LoVo (cell line): ENCODE measurements at regions not wholly inside any gene's neighbourhood (a gene's known extent, or its start where the extent isn't known, plus 50 kb on each side); places are given as distances from the start of the nearest gene placed in this dataset.

ENCODE experiments used
- DNase-seq: peaks from one replicate; pipeline ENCODE4 v3.0.0-alpha.2; 2016; ENCODE audit warnings: low spot score

GRCh38 chr1:5333291-5333690 is 658.9 kb downstream of the NPHP4 start:
- peak; percentile 23 for DNase-seq

- DNase-seq, result no peak
Observed at GRCh38 chr1:5331101-5331500, 661.1 kb downstream of the NPHP4 start.

DNA sequence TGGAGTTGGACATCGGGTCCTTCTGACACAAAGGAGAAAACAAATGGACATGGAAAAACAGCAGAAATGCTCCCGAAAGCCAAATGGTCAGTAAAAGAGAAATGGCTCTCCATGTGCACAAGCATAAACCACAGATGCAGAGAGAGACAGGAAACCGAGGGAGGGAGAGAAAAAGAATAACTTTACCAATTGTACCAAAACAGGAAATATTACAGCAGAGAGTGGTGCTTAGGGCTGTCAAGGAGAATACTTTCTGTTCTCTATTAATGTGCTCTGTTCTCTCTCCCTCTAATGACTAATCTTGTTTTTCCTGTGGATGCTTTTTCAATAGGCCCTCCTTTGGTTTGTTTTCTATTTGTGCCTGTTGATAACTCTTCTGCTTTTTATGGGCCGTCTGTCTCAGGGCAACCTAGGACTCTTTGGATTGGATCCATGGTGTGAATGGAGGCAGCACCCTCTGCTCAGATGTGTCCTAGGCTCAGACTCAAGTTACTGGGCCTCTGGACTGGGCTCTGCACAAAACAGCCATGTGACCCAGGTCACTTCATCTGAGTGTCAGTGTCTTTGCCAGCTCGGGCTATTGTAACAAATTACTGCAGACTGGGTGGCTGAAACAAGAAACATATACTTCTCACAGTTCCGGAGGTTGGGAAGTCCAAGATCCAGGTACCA is 663.0 kb downstream of the NPHP4 start:
- DNase-seq, result no peak

- DNase-seq, result no peak
Observed at GRCh38 chr1:5324883-5325282, 667.3 kb downstream of the NPHP4 start.

DNA sequence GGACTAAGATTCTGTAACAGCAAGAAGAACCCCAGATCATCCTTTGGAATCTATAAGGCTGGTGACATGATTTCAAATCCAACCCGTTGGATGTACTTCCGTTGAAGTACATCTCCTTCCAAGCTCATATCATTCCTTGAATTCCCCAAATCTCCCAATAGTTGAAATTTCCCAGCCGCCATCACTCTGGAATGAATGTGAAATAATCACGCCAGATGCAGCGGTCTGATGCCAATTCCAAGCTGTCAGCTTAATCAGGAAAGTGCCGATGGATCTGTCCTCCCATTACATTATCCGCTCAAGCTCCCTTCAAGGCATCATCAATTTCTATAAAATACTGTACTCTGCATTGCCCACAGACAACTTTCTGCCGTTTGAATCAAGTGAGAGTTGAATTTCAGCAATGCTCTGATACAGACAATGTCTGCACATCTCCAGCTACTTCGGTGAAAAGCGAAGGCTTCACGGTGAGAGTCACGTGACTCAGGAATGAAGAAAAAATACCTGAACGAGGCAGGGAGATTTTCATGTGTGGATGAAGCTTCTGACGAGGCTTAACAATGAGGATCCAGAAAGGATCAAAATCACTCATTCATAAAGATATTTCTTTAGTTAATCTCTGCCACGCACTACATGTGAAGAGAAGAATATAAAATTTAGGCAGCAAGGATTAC is 663.9 kb downstream of the AJAP1 start:
- no peak for DNase-seq

- no peak for DNase-seq
Observed at GRCh38 chr1:5317391-5317790, 663.0 kb downstream of the AJAP1 start.

GRCh38 chr1:5312862-5313261 is 658.5 kb downstream of the AJAP1 start:
- DNase-seq, result no peak

DNA sequence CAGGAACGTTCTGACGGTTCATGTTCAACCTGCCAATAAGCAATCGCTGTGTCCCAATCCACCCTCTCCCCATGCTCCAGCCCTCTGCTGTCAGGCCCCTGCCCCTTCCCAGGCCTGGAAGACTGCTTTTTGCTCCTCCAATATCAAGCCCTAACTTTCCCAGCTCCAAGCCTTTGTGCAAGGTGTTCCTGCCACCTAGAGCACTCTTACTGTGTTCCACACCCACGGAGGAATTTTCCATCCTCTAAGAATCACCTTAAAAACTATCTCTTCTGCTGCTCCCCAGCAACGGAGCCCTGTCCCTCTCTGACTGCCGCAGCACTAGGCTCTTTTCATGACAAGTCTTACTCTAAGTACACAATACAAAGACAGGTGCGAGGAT is 657.9 kb downstream of the AJAP1 start:
- no peak for DNase-seq

GRCh38 chr1:5311634-5312292 is 657.4 kb downstream of the AJAP1 start:
- no peak for DNase-seq

DNA sequence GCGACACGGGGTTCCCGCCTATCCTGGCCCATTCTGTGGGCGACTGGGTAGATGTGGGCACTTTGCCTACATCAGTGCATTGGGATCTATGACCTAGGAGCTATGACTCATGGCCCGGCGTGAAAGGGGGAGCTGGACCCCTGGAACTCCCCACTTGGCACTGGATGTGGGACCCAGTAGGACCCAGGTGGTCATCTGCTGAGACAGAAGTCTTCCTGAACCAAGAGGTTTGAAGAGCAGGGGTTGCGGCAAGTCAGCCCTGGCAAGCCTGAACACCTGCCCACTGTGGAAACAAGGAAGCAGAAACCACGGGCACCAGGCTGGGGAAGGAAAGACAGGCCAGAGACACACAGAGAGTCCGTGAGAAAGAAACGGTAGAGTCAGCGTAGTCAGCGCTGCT is 656.7 kb downstream of the AJAP1 start:
- no peak for DNase-seq

GRCh38 chr1:5308249-5308648 is 653.8 kb downstream of the AJAP1 start:
- DNase-seq, result no peak

DNA sequence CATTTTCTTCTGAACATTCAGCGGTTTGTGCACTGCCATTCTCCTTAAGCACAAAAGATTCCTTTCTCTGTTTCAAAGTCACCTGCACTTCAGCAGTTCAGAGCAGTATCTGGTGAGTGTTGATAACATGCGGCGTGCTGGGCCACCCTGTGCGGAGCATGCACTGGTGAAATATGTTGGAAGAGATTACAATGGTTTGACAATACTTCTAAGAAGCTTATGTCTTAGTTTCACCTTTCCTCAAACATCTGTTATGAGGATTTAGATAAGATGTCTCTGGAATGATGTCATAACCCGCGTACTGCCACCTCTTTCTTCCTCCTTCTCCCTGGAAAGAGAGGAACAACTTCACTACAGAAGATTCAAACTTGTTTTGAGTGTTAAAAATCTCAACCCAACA is 650.3 kb downstream of the AJAP1 start:
- DNase-seq, result no peak

DNA sequence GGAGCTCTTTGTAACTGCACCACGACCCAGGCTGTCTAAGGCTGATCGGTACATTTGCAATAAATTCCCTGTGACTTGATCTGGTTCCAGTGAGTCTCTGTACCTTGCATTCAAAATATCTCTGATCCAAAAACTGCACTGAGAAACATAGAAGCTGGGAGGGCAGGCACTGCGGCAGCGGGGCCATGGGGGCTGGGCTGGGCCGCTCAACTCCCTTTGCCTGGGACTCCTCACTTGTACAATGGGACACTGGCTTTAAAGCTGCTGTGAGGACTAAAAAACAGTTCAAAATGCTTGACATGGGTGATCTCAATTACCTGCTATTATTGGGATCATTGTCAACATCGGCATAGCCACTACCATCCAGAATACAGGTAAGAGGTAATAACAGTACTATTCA is 644.0 kb downstream of the AJAP1 start:
- DNase-seq, result no peak

DNA sequence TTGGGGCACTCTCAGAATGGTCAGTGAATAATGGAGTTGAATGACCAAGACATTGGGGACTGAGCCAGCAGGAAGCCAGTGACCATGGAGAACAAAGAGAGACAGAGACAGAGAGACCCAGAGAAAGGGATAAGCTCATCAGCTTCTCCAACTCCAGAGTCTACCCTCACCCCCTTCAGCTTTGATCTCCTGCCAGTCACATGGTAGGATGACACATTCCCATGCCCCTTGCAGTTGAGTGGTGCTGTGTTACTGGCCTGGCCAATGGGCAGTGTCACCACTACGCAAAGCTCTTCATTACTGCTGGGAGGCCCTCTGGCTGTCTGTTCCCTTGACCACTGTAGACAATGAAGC is 643.5 kb downstream of the AJAP1 start:
- DNase-seq, result no peak

DNA sequence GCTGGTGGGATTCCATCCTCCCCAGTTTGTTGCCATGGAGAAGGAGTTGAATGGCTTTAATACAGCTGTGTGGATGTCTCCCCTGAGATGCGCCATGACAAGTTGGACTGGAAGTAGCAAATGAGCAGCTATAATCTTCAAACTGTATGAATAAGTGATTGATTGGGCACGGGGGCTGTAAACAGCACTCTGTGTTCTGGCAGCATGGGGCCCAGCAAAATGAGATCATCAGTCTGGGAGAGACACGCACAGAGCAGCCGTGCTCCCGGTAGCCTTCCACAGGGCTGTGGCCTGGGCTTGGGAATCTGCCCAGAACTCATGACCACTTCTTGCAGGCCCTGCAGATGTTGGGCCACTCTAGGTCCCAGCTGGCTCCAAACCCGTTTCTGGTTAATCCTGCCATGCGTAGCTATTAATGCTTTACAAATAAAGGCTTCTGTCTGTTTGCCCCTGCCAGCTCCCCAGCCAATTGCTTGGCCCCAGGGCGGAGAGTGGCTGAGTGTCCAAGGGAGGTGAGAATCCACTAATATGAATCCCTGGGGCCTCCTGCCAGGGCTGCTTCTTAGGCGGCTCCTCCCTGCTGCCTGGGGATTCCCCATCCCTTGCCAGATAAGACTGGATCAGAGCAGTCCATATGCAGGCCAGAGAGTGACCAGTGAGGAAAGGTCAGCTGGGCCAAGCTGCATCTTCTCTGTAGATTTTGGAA is 642.9 kb downstream of the AJAP1 start:
- DNase-seq, result no peak

- DNase-seq, result no peak
Observed at GRCh38 chr1:5296557-5297179, 642.3 kb downstream of the AJAP1 start.

- DNase-seq, result no peak
Observed at GRCh38 chr1:5296095-5296494, 641.7 kb downstream of the AJAP1 start.

DNA sequence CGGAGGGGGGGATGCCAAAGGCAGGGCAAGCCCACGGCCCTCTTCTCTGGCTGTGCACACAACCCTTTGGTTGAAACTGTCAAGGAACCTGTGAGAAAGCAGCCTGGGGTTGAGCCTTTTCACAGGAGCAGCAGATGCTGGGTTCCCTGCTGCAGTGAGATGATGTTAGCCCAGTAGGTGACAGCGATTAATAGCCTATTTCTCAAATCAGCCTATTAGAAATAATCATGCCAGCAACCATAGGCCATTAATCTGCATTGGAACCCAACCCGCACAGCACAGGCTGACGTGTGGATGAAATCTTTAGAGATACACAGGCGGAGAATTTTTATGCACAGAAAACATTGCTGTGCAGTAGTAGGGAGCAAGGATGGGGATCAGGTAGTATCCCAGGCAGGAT is 637.5 kb downstream of the AJAP1 start:
- no peak for DNase-seq

DNA sequence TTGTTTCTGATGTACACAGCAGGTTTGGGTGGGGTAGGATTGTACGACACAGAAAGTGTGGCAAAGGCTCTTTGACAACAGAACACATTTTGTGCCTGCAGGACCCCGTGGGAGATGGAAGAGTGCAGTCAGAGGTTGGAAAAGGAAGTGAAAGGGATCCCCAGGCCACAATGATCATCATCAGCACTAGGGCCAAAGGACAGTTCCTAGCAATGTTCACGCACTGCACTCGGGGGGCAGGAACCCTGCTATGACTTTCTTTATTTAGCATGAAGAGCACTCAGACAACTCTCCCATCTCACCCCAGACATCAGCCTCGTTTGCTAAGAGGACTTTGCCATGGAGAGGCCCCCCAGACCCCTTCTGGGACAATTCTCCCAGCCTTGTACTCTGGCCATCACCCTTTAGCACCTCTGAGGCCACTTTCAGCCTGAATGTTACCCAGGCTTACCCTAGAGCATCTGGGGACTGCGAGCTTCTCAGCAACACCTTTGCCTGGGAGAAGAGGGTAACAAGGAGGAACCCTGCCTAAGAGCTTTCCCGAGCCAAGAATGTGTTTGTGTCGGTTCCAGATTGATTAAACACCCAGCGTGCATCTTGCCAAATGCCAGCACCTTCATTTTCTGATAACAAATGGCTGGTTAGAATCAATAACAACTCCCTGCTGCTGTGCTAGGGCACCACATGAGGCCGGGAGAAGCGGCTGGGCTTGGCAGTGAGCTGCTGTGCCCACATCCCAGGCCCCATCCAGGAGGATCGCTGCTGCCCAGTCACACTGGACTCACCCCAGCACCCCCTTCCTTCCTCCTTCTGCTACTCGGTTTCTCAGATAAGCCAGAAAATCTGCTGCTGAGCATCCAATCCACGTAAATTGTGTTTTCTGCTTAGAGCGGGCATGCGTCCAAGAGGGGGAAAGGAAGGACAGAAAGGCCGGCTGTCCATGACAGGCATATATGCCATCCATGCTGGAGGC is 633.1 kb downstream of the AJAP1 start:
- DNase-seq, result no peak

- no peak for DNase-seq
Observed at GRCh38 chr1:5286244-5286643, 631.8 kb downstream of the AJAP1 start.

GRCh38 chr1:5274527-5274926 is 620.1 kb downstream of the AJAP1 start:
- no peak for DNase-seq
